GM21423 (cell line): ENCODE measurements at regions not wholly inside any gene's neighbourhood (a gene's known extent, or its start where the extent isn't known, plus 50 kb on each side); places are given as distances from the start of the nearest gene placed in this dataset.
"Not testable (repeated sequence)": the region's sequence is repeated elsewhere in the genome, so short reads cannot be mapped to it uniquely, and the experiment has no call there.

ENCODE experiments used
- ATAC-seq: cut with Tn5 transposase; IDR thresholded peaks from one replicate; pipeline ENCODE4 v1.9.1; 2021; ENCODE audit warnings: mild to moderate bottlenecking, moderate library complexity; ENCODE audit not compliant: unreplicated experiment

DNA sequence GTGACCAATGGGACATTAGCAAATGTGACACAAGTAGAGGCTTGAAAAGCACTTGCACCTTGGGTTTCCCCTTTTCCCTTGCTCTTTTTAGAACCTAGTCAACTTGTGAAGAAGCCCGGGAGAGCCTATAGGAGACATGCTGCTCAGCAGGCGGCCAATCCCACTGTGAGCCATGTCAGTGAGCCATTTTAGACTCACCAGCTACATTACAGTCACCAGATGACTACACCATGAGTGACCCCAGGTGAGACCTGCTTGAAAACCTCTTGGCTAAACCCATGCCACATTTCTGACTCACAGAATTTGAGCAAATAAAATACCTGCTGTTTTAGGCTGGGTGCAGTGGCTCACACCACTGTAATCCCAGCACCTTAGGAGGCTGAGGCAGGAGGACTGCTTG, 317.5 kb downstream of the KLF12 start:
- ATAC-seq, result no peak

DNA sequence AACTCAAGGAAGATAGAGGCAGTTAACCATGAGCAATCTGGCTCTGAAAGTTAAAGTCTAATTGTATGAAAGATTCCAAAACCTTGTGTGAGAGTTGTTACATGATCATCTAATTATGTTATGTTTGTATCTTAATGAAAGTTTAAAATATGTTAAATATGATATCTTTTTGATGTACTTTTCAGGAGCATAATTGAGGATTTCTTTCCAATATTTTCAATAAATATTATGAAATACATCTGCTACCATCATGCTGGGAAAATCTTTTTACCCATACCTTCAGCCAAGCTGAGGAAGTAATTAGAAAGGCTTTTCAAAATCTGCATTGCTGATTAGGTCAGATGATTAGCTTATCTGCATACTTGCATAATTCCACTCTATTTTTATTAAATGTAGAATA, 318.4 kb downstream of the KLF12 start:
- ATAC-seq, result no peak

DNA sequence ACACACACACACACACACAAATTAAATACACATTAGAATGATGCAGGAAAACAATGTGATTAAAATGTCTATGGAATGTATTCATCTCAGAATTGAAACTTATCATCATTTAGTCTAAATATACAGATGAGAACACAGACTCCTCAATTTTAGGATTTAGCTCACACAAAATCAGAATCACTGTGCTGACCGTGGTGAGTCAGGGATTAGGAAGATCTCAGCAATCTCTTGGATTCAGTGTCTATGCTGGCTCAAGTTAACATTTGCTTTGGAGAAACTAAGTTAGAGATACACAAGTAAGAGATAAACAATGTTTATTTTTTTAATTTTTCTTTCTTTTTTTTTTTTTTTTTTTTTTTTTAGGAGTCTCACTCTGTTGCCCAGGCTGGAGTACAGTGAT, 323.6 kb downstream of the KLF12 start:
- no peak for ATAC-seq

DNA sequence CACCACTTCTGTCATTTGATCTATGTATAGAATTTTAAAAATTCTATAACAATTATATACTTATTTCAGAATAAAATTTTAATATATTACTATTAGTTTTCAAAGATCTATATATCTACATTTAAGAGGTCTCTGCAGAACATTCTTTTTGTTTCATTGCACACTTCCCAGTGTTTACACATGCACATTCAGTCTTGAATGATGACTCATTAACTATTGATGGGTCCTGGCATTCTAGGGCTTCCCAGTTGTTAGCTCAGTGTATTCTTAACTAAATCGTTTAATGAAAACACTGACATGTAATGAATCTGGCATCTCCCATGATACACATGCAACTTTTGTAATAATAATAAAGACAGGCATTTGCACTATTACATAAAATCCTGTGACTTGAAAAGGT, 324.6 kb downstream of the KLF12 start:
- no peak for ATAC-seq

DNA sequence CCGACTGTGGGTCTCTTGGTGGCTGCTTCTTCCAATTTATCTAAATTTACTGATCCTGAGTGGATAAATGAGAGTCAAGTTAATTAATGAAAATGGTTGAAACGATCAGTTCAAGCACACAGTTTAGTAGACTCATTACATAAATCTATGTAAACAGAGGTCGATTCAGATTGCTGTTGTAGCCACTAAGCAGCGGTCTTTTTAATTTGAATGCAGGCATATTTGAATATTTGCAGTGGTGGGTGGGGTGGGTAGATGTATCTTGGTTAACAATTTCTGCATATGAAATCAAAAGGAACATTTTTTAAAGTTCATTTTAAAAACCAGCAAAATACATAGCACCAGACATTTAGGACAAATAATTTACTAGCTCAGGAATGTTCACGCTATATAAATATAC, 325.9 kb downstream of the KLF12 start:
- no peak for ATAC-seq

DNA sequence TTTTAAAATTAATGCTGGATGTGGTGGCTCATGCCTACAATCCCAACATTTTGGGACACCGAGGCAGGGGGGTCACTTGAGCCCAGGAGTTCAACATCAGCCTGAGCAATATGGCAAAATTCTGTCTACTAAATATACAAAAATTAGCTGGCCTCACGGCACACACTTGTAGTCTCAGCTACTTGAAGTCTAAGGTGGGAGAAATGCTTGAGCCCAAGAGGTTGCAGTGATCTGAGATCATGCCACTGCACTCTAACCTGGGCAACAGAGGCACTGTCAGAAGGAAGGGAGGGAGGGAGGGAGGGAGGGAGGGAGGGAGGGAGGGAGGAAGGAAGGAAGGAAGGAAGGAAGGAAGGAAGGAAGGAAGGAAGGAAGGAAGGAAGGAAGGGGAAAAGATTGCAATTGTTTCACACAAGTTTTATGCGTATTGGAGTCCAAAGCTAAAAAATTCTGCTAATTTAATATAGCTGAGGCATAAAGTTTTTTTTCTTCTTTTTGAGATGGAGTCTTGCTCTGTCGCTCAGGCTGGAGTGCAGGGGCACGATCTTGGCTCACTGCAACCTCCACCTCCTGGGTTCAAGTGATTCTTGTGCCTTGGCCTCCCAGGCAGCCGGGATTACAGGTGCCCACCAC, 328.8 kb downstream of the KLF12 start:
- ATAC-seq, result not testable (repeated sequence)

DNA sequence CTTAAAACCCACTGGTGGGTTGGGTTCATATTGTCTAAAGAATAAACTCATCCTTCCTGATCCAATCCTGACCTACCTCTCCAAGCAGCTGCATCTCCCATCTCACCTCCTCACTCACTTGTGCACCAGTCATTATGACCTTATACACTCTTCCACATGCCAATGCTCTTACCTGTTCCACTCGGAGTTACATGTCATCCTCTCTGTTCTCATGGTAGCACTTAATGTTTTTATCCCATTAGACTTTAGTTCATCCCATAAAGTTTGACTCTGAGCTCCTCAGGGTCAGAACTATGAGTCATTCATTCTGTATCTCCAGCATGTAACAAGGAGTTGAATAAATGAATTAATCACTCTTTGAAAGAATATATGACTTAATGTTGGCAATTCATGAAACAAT, 330.2 kb downstream of the KLF12 start:
- ATAC-seq, result no peak

DNA sequence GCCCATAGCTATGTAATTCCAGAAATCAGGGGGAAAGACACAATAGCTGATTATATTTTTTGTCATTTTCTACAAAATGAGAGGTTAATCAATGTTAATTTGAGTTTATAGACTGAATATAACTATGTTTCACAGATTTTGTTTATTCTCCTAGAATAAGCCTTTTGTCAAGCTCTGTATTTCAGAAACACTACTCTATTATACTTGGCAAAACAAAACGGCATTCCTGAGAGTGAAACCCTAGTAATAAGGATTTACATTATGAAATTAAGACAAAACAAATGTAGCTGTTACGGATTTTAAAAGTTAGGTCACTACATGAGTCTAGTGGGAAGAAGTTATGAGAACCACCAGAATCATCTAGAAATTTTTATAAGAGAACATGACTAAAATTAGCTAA, 334.2 kb downstream of the KLF12 start:
- ATAC-seq, result no peak

DNA sequence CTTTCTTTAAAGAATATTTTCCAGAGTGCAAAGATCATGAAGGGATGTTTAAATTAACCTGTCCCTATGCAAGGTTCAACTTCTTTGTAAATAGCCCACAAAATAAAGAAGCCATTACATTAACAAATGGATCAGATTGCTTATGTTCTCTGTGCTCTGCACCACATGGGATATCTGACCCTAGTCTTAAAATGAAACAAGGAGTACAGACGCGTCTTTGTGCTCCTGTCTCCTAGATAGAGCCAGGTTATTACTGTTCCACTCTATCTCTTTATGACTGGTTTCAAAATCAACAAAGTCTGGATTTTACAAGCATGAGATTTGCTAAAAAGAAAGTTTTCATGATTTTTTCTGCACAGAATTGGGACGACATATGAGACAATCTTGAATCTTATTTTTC, 339.4 kb downstream of the KLF12 start:
- no peak for ATAC-seq

DNA sequence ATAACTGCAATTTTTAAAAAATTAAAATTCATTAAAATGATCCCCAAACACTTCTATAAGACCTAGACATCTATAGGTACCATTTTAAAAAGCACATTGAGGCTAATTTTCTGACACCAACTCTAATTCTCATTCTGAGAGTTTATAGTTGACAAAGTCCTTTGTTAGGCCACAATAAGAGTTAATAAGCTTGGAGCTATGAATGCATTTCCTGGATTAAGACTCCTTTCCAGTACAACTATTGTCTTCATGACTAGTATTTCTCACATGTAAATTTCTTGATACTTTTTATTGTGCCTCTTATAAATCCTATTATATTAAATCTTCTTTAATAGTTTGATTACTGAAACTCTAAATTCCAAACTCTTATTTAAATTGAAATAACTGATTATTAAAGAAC, 340.8 kb downstream of the KLF12 start:
- ATAC-seq, result no peak

DNA sequence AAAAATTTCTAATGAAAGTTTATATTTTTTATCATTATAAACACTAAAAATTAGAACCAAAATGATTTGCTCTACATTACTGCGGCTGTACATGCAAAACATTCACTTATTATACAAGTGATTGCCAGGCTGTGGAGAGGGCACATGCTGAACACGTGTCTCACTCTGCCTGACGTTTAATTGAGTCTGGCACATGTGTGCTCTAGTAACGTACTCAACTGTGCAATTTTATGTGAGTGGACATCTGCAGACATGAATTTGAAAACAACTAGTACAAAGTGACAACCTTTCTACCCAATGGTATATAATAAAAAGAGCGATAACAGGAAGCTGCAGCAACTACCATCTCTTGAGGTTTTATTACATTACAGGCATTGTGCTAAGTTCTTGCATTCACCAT, 341.4 kb downstream of the KLF12 start:
- ATAC-seq, result no peak

DNA sequence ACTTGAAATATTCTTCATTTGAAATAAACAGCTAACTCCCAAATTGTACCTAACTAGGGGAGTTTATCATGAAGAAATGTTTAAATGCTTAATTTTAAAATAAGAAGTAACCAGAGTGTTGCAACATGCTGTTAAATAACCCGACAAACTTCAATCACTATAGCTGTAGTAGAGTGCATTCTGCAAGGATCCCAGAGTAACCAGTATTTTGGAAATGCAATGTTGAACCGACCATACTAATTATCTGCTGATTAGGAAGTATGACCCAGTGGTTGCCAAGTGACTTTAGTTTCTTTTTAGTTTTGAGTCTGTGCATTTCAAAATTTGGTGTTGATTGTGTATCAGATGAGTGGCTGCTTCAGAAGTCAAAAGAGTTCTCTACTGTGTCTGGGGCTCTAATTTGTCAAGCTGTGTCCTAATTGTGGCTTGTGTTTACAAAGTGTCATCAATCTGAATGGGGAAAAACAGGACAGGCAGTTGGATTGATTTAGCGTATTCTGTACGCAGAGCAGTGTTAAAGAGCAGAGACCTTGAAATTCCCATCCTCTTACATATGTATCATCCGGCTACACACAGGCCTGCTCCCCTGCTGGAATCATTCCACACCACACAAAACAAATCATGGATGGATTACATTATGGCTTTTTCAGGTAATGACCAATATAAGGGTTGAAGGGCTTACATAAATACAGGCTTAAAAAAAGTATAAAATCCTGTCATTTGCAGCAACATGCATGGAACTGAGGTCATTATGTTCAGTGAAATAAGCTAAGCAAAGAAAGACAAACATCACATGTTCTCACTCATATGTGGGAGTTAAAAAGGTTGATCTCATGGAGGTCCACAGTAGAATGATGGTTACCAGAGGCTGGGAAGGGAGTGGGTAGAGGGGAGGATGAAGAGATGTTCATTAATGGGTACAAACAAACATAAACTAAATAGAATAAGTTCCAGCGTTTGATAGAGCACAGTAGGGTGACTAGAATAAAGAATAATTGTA, 351.5 kb downstream of the KLF12 start:
- no peak for ATAC-seq

DNA sequence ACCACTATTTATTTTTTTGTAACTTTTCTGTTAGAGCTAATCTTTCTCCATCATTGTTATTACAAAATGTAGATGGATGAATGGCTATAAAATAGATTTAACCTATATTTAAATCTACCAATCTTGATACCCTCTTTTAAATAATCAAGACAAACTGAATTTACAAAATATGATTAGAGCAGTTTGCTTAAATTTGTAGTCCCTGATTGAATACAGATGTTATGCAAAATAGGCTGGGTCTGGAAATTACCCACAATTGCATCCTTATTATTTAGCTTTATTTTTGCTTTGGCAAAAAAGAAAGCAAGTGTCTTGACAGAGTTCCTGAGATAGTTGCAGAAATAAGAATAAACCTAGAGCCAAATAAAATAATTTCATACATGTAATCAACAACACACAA, 352.8 kb downstream of the KLF12 start:
- ATAC-seq, result no peak

DNA sequence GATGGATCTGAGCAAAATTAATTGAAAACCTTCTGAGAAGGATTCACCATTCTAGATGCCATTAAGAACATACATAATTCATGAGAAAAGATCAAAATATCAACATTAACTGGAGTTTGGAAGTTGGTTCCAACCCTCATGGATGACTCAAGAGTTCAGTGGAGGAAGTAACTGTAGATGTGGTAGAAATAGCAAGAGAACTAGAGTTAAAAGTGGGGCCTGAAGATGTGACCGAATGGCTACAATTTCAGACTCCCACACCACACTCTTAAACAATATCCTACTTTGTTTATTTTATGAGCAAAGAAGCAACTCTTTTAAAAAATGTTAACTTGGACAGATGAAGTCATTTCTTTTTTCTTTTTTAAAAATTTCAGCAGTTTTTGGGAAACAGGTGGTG, 354.3 kb downstream of the KLF12 start:
- ATAC-seq, result no peak

DNA sequence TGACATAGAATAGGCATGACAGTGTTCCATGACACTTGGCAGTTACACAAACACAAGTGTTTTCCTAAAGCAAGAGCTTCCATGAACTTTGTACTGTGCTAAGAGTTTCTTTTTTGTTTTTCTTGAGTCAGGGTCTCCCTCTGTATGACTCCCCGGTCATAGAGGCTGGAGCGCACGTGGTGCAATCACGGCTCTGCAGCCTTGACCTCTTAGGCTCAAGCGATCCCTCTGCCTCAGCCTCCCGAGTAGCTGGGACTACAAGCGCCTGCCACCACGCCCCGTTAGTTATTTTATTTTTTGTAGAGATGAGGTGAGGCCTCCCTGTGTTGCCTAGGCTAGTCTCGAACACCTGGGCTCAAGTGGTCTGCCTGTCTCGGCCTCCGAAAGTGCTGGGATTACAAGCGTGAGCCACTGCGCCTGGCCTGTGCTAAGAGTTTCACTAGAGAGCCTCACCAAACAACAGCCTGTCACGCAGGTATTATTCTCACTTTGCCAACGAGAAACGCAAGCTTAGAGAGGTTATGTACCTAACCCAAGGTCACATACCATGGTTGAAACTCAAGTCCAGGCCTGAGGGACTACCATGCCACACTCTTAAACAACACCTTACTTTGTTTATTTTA, 355.9 kb downstream of the KLF12 start:
- no peak for ATAC-seq

DNA sequence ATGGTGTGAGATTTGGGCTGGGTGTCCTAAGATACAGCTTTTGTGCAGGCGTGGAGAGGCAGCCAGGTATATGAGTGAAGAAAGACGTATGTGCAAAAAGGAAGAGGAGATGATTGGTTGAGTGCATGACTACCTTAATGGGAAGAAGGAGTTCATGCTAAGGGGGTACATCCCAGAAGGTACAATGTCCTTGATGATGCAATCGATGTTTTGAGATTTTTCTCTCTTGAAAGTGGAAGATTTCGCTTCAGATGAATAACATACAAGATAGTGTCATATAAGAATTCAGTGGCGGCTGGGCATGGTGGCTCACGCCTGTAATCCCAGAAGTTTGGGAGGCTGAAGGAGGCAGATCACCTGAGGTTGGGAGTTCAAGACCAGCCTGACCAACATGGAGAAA, 357.1 kb downstream of the KLF12 start:
- no peak for ATAC-seq

DNA sequence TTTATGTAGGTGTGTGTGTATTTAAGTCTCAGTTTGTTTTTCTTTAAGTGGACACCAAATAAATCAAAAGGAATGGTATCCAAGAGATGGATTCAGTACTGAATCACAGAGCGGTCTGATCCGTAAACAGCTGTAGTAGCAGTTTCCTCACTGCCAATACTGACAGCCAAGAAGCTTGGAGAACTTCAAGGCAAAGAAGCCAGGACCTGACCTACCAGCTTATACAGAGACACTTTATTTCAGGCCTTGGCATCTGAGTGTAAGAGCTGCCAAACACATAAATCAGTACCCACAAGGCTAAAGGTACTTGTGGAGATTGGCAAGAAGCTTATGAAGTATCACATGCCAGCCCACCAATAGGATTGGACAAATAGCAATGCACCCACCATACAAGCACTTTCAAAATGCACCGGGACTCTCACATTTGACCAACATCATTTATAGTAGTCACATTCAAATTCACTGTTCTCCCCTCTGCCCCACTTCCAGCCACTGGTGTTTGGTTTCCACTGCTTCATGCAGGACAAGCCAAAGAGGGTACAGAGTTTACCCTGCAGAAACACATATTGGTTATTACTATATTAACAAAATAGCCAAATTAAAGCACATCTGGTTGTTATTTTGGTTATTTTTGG, 357.9 kb downstream of the KLF12 start:
- ATAC-seq, result no peak

DNA sequence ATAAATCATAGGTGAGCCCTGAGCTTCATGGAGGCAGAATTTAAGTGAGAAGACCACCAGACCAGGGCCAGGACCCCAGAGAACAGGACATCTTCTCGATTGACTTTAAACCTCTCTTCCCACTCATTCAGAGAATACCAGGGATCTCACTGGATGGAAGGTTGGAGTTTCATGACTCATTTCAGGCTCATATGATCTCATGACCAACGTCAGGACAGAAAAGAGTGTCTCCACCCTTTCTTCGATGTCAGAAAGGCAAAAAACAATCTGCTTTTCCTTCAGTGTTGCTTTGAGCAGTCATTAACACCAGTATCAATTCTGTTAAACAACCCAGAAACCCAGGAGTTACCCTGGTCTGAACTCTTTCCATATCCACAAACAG, 361.0 kb downstream of the KLF12 start:
- no peak for ATAC-seq

DNA sequence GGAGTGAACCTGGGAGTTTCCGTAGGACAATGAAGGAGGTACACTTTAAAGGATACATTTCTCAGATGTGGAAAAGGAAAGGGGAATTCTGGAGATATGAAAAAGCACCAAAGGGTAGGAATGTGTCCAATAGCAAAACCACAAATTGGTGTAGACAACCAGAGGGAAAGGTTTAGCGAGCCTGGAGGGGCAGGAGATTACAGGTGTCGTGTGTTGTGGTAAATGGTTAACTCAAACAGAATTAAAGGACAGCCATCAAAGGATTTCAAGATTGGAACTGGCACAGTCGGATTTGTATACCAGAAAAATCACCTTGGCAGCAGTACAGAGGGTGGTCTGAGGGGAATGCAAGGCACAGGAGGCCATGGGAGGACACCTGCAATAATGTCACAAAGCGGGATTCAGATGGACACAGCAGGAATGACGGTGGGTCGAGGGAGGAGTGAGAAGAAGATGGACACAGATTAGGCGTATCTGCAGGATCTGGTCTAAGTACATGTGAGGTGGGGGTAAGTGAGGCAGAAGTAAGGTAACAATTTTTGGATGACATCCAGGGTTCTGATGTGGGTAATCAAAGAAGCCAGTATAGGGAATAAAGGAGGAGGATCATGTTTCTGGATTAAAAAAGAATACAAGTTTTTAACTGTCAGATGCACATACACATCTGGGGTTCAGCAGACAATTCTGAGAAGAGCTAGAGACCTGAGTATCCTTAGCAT, 361.6 kb downstream of the KLF12 start:
- no peak for ATAC-seq

DNA sequence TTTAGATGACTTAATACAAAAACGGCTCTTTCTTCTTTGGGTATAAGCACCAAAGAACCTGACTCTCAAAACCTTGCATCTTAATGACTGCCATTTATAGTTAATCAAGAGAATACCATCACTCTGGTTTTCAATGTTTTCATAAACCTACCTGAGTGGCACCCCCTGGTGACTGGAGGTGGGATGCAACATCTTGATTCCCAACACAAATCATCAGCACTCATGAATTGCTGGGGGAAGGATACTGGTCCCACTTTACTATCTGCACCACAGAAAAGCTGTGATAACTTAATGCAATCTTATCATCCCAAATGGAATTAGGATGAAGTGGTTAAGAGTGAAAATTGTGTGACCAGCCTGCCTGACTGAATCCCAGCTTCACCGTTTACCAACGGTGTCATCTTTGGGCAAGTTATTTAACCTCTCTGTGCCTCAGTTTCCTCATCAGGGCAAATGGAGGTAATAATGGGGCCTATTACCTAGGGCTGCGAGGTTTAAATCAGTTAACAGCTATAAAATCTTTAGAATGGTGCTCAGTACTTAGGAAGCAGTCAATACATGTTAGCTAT, 366.4 kb downstream of the KLF12 start:
- no peak for ATAC-seq
